GM19468 (cell line): ENCODE measurements at regions not wholly inside any gene's neighbourhood (a gene's known extent, or its start where the extent isn't known, plus 50 kb on each side); places are given as distances from the start of the nearest gene placed in this dataset.
"Not testable (repeated sequence)": the region's sequence is repeated elsewhere in the genome, so short reads cannot be mapped to it uniquely, and the experiment has no call there.

Source experiments
- ATAC-seq: cut with Tn5 transposase; IDR thresholded peaks from one replicate; pipeline ENCODE4 v1.9.1; 2021; ENCODE audit warnings: mild to moderate bottlenecking, moderate library complexity, moderate number of reproducible peaks; ENCODE audit not compliant: unreplicated experiment; ENCODE audit errors: extremely low read depth

DNA sequence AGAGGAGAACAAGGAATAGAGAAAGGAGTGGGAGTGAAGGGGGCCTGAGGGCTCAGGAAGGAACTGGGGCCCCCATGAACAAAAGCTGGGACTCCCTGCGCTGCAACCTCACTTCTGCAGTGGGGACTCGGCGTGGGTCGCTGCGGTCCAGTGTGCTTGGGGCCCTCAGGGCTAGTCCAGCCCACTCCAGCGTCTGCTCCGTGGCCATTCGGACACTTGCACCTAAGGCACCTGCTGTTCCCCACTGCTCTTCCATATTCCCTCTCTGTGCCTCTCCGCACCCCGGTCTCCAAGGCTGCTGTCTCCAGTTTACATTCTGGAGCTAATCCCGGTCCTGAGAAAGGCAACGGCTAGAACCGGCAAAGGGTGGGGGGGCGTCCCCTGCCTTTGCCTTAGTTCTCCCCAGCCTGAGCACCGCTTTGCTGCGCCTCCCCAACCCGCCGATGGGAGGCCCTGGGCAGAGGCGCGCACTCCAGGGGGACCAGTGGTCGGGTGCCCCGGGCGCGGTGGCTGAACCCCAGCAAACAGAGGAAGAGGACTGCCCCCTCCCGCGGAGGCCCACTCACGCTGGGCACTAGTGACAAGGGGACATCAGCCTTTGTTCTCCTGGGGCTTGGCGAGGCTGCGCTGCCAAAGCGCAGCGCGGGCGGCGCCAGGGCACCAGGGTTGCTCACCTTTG is 327.7 kb upstream of the F9 start:
- ATAC-seq = no peak

- no peak for ATAC-seq
These were observed 328.6 kb upstream of the F9 start for GRCh38 chrX:139201924-139202323.

- no peak for ATAC-seq
These were observed 329.7 kb upstream of the F9 start for GRCh38 chrX:139200793-139201192.

DNA sequence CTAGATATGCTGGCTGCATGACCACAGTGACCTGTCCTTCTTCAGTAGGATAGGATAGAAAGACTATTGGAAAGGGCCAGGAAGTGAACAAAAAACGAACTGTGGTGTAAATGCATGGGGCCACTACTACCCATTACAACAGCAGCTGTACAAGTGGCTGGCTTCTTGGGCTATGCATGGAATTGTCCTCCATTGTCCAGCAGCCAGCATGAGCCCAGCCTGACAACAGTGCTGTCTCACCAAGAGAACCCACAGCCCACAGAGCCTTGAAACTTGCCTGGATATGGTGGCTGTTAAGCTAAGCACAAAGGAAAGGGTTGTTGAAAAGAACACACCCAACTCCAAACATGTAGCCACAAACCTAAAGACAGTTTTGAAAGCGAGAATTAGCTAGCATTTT is 330.2 kb upstream of the F9 start:
- no peak for ATAC-seq

GRCh38 chrX:139199933-139200332 is 330.6 kb upstream of the F9 start:
- ATAC-seq = no peak

- no peak for ATAC-seq
These were observed 331.6 kb upstream of the F9 start for GRCh38 chrX:139198936-139199335.

GRCh38 chrX:139196890-139197289 is 333.6 kb upstream of the F9 start:
- no peak for ATAC-seq

- ATAC-seq = no peak
These were observed 335.8 kb upstream of the F9 start for GRCh38 chrX:139194571-139195280.

DNA sequence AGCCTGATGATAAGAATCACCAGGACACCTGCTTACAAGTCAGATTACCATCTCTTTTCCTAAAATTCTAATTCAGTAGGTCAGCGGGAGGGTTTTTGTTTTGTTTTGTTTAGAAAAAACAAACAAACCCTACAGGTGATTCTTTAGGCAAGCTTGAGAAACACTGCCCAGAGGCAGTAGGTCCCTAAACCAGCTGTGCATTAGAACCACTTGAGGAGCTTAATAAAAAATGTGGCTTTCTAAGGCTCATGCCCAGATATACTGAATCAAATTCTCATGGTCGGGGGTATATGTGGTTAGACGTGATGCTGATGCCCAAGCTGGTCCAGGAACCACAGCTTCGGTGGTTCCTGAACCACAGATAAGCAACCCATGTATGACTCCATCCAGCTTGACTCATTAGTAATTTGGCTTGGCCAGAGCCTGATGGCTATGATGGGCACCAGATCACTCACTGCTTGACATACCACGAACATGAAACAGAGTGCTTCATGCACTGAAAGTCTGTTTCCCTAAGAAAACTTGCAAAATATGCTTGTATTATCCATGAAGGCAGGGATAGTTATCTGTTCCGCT is 338.1 kb upstream of the F9 start:
- ATAC-seq = no peak

DNA sequence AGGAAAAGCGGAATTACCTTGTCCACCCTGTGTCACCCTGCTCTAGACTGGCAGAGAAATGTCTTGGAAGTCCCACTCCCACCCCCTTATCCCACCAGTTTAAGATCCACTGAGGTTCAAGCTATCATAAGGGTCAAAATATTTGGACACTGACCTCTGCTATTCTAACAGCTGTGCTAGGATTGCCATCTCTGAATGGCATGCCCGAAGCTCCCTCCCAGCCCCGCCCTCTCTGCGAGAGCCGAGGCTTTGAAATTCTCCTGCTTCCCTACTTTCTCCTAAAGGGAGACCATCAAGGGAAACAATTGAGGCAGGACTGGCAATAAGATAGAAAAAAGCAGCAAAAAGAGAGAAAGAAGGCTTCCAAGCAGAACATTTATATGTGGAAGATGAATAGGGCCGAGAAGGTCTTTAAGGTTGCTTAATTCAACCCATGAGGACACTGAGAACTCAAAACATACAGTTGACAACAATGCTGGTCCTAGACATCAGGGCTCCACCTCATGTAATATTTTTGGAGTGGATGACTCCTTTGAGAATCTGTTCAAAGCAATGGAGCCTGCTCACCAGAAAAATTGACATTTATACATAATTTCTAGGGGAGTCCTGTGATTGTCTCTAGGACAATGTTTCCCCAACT is 338.7 kb upstream of the F9 start:
- no peak for ATAC-seq

GRCh38 chrX:139191286-139191685 is 339.3 kb upstream of the F9 start:
- ATAC-seq = no peak

DNA sequence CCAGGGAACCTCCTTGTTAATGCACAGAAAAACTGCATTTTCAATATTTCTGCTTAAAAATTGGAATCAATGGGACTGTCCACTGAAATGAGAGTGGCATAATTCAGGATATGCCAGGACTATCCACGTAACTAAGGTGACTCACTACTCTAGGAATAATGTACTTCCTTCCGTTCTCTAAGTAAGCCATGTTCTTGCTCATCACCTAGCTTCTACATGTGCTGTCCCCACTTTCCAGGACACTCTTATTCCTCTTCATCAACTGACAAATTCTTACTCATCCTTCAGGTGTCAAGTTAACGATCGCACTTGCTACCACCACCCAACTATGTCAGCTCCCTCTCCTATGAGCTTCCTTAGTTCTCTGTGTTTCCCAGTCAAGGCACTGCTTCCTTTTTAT is 342.8 kb upstream of the F9 start:
- no peak for ATAC-seq

GRCh38 chrX:139186991-139187390 is 343.5 kb upstream of the F9 start:
- no peak for ATAC-seq

GRCh38 chrX:139179592-139179991 is 350.9 kb upstream of the F9 start:
- ATAC-seq = no peak

- ATAC-seq = no peak
These were observed 351.6 kb upstream of the F9 start for GRCh38 chrX:139178980-139179379.

DNA sequence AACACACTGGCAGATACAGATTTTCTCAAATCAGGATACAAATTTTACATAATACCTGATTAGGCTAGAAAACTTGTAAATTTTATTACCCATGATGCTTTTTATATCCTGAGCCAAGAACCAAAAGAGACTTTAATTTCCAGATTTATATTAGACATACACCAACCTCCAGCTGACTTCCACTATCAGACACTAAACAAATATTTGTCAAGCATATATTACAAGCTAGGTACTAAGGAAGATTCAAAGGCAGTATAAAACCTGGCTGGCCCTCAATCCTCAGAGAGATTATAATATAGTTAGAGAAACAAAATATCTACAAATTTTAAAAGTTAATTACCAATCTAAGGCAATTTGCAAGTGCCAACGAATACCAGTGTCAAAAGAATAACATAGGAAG is 357.8 kb upstream of the F9 start:
- no peak for ATAC-seq

- ATAC-seq = no peak
These were observed 359.9 kb upstream of the F9 start for GRCh38 chrX:139170526-139171173.

GRCh38 chrX:139167282-139167681 is 363.3 kb upstream of the F9 start:
- no peak for ATAC-seq

- no peak for ATAC-seq
These were observed 372.3 kb upstream of the F9 start for GRCh38 chrX:139158256-139158655.

- ATAC-seq = no peak
These were observed 374.2 kb upstream of the F9 start for GRCh38 chrX:139156356-139156755.

GRCh38 chrX:139146625-139147024 is 383.9 kb upstream of the F9 start:
- not testable (repeated sequence) for ATAC-seq
